HG02938 (cell line): ENCODE measurements at regions not wholly inside any gene's neighbourhood (a gene's known extent, or its start where the extent isn't known, plus 50 kb on each side); places are given as distances from the start of the nearest gene placed in this dataset.
"Not testable (repeated sequence)": the region's sequence is repeated elsewhere in the genome, so short reads cannot be mapped to it uniquely, and the experiment has no call there.

Experiments
- ATAC-seq: cut with Tn5 transposase; IDR thresholded peaks from one replicate; pipeline ENCODE4 v1.9.1; 2021; ENCODE audit warnings: mild to moderate bottlenecking, moderate library complexity; ENCODE audit not compliant: unreplicated experiment

DNA sequence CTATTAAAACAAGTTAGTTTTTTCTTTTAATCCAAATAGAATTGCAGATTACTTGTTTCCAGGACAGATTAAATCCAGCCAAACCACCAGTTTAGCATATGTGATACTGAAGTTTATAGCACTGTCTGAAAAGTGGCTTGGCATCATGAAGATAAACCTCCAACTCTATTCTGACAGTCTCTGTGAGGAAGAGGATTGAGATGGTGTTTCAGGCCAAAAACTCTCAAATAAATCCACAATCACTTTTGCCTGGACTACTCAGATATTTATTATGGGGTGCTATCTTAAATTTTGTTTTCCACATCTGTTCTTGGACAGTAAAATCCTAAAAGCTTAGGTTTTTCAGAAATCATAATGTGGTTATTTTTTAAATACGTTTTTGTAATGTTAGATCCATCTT lies 161.7 kb upstream of the SEMA3C start:
- ATAC-seq, result no peak

DNA sequence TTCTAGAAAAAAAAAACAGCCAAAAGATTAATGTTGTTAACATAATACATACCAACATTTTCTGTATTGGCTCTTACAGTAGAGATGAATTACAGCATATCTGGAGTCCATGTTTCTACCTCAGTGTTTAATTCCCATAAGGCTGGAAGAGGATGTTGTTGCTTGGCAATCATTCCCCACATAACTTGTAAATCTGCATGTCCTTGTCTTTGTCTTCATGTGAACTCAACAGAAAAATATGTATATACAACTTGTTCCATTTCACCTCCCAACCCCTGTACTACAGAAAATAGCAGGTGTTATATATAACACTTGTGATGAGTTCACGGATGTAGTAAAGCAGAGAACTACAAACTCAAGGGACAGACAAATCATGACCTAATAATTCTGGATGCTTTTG lies 160.9 kb upstream of the SEMA3C start:
- no peak for ATAC-seq

DNA sequence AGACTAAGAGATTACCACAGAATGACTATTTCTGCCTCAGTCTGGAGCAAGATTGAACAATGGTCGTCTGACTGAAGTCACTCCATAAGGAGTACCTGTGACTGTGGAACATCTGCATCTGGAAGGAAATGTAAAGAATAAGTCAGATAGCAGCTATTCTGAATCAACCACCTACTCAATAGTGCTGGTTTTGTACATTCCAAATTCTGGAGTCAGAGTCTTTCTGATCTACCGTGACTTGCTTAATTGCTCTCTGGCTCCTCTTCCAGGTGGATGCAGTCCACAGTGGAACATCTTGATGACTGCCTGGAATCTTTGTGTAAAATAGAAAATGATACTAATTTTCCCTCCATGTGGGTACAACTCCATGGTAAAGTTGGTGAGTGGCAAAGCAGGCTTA lies 156.3 kb upstream of the SEMA3C start:
- no peak for ATAC-seq

DNA sequence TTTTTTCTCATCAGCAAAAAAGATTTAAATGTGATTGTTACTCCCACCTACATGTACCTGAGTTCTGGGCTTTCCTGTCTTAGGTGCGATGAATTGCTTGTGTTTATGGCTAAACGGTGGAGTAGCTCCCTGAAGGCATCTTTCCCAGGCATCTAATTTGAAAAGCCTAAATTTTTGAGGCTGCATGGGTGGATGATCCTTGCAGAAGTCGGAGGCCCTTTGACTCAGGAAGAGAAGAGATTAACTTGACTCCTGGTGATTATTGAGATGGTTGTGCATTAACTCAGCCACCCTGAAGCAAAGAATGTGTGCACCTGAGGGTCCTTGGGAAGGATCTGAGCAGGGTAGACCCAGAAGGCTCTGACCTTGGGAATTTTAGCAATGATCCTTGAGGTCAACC lies 155.6 kb upstream of the SEMA3C start:
- ATAC-seq, result no peak

GRCh38 chr7:81073931-81074251 lies 155.0 kb upstream of the SEMA3C start:
- no peak for ATAC-seq

DNA sequence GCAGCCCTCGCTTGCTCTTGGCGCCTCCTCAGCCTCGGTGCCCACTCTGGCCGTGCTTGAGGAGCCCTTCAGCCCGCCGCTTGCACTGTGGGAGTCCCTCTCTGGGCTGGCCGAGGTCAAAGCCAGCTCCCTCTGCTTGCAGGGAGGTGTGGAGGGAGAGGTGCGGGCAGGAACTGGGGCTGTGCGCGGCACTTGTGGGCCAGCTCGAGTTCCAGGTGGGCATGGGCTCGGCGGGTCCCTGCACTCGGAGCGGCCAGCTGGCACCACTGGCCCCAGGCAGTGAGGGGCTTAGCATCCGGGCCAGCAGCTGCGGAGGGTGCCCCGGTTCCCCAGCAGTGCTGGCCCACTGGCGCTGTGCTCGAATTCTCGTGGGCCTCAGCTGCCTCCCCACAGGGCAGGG lies 152.1 kb upstream of the SEMA3C start:
- ATAC-seq, result no peak

DNA sequence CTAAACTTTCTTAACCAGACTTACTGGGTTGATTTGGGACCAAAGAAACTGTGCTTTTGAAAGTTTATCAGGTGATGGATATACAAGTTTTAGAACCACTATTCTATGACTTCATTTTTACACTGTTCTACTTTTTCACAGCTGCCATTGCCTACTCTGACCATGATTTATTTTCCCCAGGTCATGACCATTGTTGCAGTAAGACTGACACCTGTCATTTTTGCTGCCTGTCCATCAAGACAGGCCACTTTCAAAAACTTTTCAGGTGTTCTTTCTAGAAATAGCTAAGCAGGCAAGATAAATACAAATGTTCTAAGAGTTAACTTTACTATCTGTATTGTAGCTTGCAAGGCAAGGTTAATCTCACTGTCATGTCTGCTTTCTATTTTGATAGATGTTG lies 147.9 kb upstream of the SEMA3C start:
- no peak for ATAC-seq

DNA sequence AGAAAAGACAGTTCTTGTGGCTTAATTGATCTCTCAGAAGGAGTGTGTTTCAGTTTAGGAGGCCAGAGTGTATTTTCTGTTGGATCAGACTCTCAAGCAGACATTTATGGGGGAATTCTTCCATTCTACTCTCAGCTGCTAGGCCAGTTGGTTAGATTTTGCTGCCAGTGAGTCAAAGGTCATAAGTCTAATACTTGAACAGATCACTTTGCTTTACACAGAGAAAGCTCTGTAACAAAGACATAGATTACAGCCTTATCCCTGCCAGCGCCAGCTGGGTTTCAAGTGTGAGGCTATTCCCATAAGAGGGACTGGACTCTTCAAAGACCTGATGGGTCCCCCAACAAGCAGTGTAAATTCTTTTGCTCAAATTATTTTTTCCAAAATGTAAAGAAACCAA lies 145.6 kb upstream of the SEMA3C start:
- no peak for ATAC-seq

GRCh38 chr7:81062755-81063154 lies 143.9 kb upstream of the SEMA3C start:
- ATAC-seq, result no peak

DNA sequence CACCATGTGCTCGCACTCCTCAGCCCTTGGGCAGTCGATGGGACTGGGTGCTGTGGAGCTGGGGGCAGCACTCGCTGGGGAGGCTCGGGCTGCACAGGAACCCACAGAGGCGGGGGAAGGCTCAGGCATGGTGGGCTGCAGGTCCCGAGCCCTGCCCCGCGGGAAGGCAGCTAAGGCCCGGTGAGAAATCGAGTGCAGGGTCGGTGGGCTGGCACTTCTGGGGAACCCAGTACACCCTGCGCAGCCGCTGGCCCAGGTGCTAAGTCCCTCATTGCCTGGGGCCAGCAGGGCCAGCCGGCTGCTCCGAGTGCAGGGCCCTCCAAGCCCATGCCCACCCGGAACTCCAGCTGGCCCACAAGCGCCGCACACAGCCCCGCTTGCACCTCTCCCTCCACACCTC lies 138.6 kb upstream of the SEMA3C start:
- not testable (repeated sequence) for ATAC-seq

DNA sequence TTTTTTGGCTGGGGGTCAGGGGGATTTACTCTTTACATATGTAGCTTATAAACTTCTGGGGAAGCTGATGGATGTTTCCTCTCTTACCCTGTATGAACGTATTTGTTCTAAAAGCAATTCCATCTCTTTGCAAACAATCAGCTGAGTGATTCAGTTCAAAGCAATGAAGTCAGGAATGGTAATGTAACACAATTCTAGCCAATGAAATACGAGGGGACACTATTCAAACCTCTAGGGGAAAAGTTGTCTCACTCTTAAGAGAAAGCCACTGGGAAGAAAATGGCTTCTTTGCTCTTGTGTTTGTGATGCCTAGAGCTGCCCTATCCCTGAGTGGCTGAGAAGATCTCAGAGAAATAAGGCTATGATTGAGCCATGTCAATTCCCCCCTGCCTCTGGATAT lies 134.8 kb upstream of the SEMA3C start:
- ATAC-seq, result no peak

DNA sequence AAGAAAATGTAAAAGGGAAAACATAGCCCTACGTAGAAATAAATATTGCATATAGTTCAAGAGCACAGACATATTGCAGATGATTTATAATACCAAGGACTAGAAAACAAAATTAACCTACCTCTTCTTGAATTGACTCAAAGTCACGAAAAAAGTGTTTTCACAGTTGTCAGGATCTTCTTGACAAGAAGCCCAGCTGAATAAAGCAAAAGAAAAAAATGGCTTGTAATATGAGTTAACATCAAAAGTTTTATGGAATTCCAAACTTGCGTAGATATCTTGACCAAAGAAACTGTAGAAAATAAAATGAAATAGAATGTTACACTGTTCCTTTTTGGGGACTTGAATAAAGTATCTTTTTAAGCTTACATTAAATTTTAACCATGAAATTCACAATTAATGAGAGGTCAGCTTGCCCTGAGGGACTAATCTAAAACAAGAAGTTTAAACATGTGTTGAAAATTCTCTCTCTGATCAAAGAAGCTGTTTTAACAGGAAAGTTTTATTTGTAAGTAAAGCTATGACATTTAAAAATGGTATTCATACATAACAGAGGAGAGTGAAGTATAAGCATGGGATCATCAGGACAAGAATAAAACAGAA lies 133.1 kb upstream of the SEMA3C start:
- ATAC-seq, result no peak

GRCh38 chr7:81045491-81046030 lies 126.7 kb upstream of the SEMA3C start:
- no peak for ATAC-seq

GRCh38 chr7:81042646-81043045 lies 123.8 kb upstream of the SEMA3C start:
- not testable (repeated sequence) for ATAC-seq

GRCh38 chr7:81040496-81040895 lies 121.6 kb upstream of the SEMA3C start:
- no peak for ATAC-seq

DNA sequence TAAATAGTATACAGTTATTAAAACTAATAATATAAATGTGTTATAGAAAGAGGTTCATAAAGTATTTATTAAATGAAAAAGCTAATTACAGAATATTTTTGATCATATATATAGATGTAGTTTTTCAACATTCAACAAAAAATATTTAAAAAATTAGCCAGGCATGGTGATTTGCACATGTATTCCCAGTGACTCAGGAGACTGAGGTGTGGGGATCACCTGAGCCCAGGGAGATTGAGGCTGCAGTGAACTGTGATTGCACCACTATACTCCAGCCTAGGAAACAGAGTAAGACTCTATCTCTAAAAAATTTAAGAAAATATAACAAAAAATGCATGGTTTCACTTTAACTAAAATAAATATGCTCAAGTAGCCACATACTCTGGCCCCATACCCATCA lies 118.0 kb upstream of the SEMA3C start:
- ATAC-seq, result no peak

DNA sequence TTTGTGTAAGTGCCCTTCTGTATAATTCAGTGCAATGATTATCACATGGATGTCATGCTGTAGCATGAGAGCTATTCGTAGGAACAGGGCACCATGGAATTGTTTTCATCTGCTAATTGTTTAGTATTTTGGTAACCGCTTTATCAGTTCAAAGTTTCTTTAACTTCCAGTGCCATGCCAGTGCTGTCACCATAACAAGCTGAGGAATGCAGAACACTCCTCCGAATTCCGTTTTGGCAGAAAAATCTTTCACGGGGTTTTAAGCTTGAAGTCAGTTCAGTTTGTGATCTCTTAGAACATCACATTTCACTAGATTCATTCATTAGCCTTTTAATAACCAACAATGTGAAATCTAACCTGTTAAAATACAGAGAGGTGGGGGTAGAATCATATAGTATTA lies 117.2 kb upstream of the SEMA3C start:
- no peak for ATAC-seq

DNA sequence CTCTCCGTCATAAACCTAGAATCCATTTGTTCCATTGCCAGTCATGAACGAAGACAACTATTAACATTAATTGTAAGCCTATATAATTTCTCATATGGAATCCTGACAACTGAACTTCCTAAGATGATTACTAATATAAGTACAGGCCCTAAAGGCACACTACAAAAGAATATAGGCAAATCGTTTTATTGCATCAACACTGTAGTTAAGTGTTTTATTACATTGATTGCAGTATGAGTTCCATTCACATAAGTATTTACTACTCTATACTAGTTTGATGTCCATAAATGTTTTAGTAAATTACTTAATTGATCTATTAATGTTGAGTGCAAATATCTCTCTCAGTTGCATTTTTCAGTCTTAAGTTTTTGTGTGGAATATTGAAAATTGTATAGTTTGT lies 113.1 kb upstream of the SEMA3C start:
- ATAC-seq, result no peak

DNA sequence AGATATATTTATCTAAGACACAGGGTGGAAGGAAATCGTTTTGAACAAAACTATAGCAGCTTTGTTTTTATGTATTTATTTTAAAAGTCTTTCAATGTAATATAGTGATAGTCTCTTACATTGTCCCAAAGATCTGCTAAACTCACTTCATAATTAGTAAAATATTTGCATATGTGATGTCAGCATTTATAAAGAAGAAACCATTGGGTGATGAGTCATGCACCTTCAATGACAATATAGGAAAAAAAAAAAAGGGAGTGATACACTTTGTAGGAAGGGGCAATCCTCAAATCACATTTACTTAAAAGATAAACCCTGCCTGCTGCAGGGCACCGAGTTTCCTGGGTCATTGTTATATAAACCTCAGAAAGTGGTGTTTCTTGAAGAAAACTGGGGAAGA lies 112.4 kb upstream of the SEMA3C start:
- ATAC-seq, result no peak

GRCh38 chr7:81030472-81030871 lies 111.6 kb upstream of the SEMA3C start:
- ATAC-seq, result no peak

DNA sequence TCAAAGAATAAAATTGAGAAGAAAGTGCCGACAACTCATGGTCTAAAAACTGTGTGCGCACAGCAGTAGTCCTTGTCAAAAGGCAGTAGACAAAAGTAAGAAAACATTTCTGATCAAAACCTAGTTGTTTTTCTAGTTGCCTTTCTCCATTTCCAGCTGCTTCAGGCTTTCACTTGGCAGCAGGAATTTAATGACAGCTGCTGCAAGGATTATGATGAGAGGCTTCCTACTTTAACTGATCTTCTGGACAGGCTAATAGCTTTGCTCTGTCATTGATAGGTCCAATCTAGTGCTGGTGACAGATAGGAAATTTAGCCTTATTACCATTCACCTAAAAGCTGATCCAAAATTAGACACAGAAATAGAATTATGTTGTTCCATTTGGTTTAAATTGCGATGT lies 110.7 kb upstream of the SEMA3C start:
- no peak for ATAC-seq

GRCh38 chr7:81025360-81025759 lies 106.5 kb upstream of the SEMA3C start:
- no peak for ATAC-seq

DNA sequence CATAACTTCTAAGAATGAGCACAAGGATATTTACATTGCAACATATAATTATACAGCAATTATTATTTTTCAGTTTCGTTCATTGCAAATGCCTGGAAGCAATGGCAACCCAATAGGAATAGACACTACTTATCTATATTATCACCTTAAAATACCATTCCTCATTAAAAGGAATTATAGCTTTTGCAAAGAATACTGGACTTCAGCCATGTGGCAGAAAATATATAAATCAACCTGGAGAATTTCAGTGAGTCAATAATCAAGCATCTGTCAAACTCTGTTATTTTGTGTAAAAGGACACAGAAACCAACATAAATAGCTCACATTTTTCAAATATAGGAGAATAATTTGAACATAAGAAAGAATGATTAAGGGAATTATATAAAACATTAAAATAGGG lies 96.1 kb upstream of the SEMA3C start:
- ATAC-seq, result no peak

GRCh38 chr7:81014266-81014665 lies 95.4 kb upstream of the SEMA3C start:
- no peak for ATAC-seq
